ENCODE measurements at regions not wholly inside any gene's neighbourhood (a gene's known extent, or its start where the extent isn't known, plus 50 kb on each side); places are given as distances from the start of the nearest gene placed in this dataset.

GRCh38 chr10:42491001-42491592 is 147.3 kb downstream of the ZNF33B start:
- Histone ChIP-seq H3K4me3 (ENCODE audit: control insufficient read depth in 1 of 2, extremely low read depth in 1 of 2, low read length in 1 of 2) (no peak overlapping the region), H3K27ac (ENCODE audit: low read length) (no peak overlapping the region), H3K9me3 (no peaks in the 10 kb centered on the region), H3K27me3 (replicated peaks in 1 of 2; ENCODE audit: control insufficient read depth in 2 of 2, extremely low read depth in 1 of 2, insufficient read depth in 2 of 2, low read length in 1 of 2) (no peaks in the 10 kb centered on the region), H3K4me1 (ENCODE audit: control insufficient read depth in 1 of 2, extremely low read depth in 1 of 2, insufficient read depth in 2 of 2, low read length in 2 of 2) (no peaks in the 10 kb centered on the region), H3K36me3 (ENCODE audit: control insufficient read depth in 2 of 2, extremely low read depth in 1 of 2, insufficient read depth in 1 of 2, low read length in 1 of 2) (no peaks in the 10 kb centered on the region)
- Mint-ChIP-seq H3K9me3 (peaks cover 0 to 20% (median 2%) of the 10 kb centered on the region in 3 donors), H3K27ac (no peak overlapping the region), H3K36me3 (no peaks in the 10 kb centered on the region), H3K27me3 (peaks cover 0 to 10% of the 10 kb centered on the region in 2 donors), H3K4me1 (no peaks in the 10 kb centered on the region), H3K4me3 (no peak overlapping the region)
- ATAC-seq (replicated peaks in 1 of 4) (no peak), DNase-seq (no peak)
- no CpG with 5 or more reads among the region's 2 CpGs for WGBS (ENCODE audit: insufficient coverage)
- POLR2A ChIA-PET = no interaction called here
- CTCF ChIA-PET = no interaction called here

DNA sequence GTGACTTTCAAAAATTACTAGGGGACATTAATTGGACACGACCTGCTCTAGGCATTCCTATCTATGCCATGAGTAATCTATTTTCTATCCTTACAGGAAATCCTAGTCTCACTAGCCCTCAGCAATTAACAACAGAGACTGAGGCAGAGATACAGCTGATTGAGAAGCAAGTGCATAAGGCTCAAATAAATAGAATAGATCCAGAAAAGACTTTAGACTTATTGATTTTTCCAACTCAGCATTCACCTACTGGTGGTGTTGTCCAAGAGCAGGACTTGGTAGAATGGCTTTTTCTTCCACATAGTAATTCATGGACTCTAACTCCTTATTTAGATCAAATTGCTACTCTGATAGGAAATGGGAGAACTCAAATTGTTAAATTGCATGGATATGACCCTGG is 148.0 kb downstream of the ZNF33B start:
- Histone ChIP-seq H3K4me1 (ENCODE audit: control insufficient read depth in 1 of 2, extremely low read depth in 1 of 2, insufficient read depth in 2 of 2, low read length in 2 of 2) (no peaks in the 10 kb centered on the region), H3K9me3 (no peaks in the 10 kb centered on the region), H3K4me3 (ENCODE audit: control insufficient read depth in 1 of 2, extremely low read depth in 1 of 2, low read length in 1 of 2) (no peak overlapping the region), H3K27ac (ENCODE audit: low read length) (no peak overlapping the region), H3K27me3 (replicated peaks in 1 of 2; ENCODE audit: control insufficient read depth in 2 of 2, extremely low read depth in 1 of 2, insufficient read depth in 2 of 2, low read length in 1 of 2) (no peaks in the 10 kb centered on the region), H3K36me3 (ENCODE audit: control insufficient read depth in 2 of 2, extremely low read depth in 1 of 2, insufficient read depth in 1 of 2, low read length in 1 of 2) (no peaks in the 10 kb centered on the region)
- H3K27ac Mint-ChIP-seq = no peak overlapping the region
- DNase-seq (no peak), ATAC-seq (replicated peaks in 1 of 4) (no peak)
- no peak overlapping the region for H3K4me3 Mint-ChIP-seq
- ChIA-PET POLR2A (no interaction called here), CTCF (no interaction called here)
- peaks cover 0 to 9% of the 10 kb centered on the region in 2 donors for H3K27me3 Mint-ChIP-seq
- no peaks in the 10 kb centered on the region for H3K4me1 Mint-ChIP-seq
- no peaks in the 10 kb centered on the region for H3K36me3 Mint-ChIP-seq
- no CpG with 5 or more reads among the region's 1 CpG for WGBS (ENCODE audit: insufficient coverage)
- peaks cover 0 to 20% (median 5%) of the 10 kb centered on the region in 3 donors for H3K9me3 Mint-ChIP-seq

DNA sequence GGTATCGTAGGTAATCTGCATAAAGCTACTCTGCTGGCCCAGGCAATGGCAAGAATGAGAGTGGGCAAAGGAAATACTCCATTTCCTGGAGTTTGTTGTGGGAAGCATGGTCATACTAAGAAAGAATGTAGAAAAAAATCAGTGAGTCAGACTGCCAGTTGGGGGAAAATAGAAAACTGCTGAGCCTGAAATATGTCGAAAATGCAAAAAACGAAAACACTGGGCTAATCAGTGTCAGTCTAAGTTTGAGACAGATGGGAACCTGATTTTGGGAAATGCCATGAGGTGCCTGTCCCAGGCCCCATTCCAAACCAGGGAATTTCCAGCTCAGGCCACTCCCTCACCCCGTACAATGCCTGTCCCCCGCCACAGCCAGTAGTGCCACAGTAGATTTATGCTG is 150.0 kb downstream of the ZNF33B start:
- H3K36me3 ChIP-seq (ENCODE audit: control insufficient read depth in 2 of 2, extremely low read depth in 1 of 2, insufficient read depth in 1 of 2, low read length in 1 of 2) = no peaks in the 10 kb centered on the region
- ChIA-PET CTCF (no interaction called here), POLR2A (no interaction called here)
- no peaks in the 10 kb centered on the region for H3K4me1 ChIP-seq (ENCODE audit: control insufficient read depth in 1 of 2, extremely low read depth in 1 of 2, insufficient read depth in 2 of 2, low read length in 2 of 2)
- Mint-ChIP-seq H3K27ac (no peak overlapping the region), H3K4me1 (no peaks in the 10 kb centered on the region), H3K27me3 (no peaks in the 10 kb centered on the region), H3K9me3 (peaks cover 0 to 14% (median 5%) of the 10 kb centered on the region in 3 donors), H3K4me3 (no peak overlapping the region), H3K36me3 (no peaks in the 10 kb centered on the region)
- WGBS (ENCODE audit: insufficient coverage) = 66% methylated on average over 2 of the region's 5 CpGs
- no peaks in the 10 kb centered on the region for H3K9me3 ChIP-seq
- no peak overlapping the region for H3K27ac ChIP-seq (ENCODE audit: low read length)
- ATAC-seq (replicated peaks in 1 of 4) (no peak), DNase-seq (no peak)
- H3K4me3 ChIP-seq (ENCODE audit: control insufficient read depth in 1 of 2, extremely low read depth in 1 of 2, low read length in 1 of 2) = no peak overlapping the region
- no peaks in the 10 kb centered on the region for H3K27me3 ChIP-seq (replicated peaks in 1 of 2; ENCODE audit: control insufficient read depth in 2 of 2, extremely low read depth in 1 of 2, insufficient read depth in 2 of 2, low read length in 1 of 2)

DNA sequence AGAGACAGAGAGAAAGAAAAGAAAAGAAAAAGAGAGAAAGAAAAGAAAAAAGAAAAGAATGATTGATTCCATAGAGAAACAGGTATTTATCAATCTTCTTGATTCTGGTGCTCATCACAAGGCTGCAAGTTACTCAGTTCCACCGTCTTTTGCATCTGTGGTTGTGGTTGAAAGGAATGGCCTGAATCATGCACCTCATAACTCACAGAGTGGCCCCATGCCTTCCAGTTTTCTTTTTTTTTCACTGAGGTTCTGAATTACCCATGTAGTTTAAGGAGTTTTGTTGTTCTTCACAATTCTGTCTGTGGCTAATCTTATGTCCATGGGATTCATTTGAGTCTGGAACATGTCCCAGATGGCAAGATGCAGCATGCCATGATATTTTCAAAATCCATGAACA is 156.0 kb downstream of the ZNF33B start:
- WGBS (ENCODE audit: insufficient coverage) = no CpG with 5 or more reads among the region's 1 CpG
- ChIA-PET CTCF (no interaction called here), POLR2A (no interaction called here)
- Mint-ChIP-seq H3K27me3 (peaks cover 7 to 21% of the 10 kb centered on the region in 2 donors), H3K27ac (no peak overlapping the region), H3K4me1 (no peaks in the 10 kb centered on the region), H3K36me3 (no peaks in the 10 kb centered on the region), H3K4me3 (no peak overlapping the region), H3K9me3 (peaks cover 0 to 5% (median 3%) of the 10 kb centered on the region in 3 donors)
- peaks cover 0 to 8% of the 10 kb centered on the region in 2 experiments for H3K27me3 ChIP-seq (replicated peaks in 1 of 2; ENCODE audit: control insufficient read depth in 2 of 2, extremely low read depth in 1 of 2, insufficient read depth in 2 of 2, low read length in 1 of 2)
- DNase-seq (no peak), ATAC-seq (replicated peaks in 1 of 4) (no peak)
- no peak overlapping the region for H3K4me3 ChIP-seq (ENCODE audit: control insufficient read depth in 1 of 2, extremely low read depth in 1 of 2, low read length in 1 of 2)
- no peaks in the 10 kb centered on the region for H3K36me3 ChIP-seq (ENCODE audit: control insufficient read depth in 2 of 2, extremely low read depth in 1 of 2, insufficient read depth in 1 of 2, low read length in 1 of 2)
- no peaks in the 10 kb centered on the region for H3K9me3 ChIP-seq
- no peaks in the 10 kb centered on the region for H3K4me1 ChIP-seq (ENCODE audit: control insufficient read depth in 1 of 2, extremely low read depth in 1 of 2, insufficient read depth in 2 of 2, low read length in 2 of 2)
- H3K27ac ChIP-seq (ENCODE audit: low read length) = no peak overlapping the region

DNA sequence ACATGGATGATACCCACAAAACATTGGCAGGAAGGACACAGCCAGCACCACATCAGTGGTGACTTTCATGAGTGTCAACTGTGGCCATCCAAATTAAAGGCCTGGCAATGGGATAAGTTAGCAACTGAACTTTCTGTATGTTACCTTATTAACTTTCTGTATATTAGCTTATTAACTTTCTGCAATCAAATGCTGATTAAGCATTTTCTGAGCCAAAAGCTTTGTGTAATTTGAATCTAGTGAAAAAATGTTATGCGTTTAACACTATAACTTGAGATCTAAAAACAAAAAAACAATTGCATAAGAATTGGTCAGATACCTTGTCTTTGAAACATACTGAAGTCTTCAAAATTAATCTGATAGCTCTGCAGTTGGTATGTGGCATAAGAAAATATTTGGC is 159.3 kb downstream of the ZNF33B start:
- H3K27me3 Mint-ChIP-seq = peaks cover 34 to 45% of the 10 kb centered on the region in 2 donors
- Histone ChIP-seq H3K4me3 (ENCODE audit: control insufficient read depth in 1 of 2, extremely low read depth in 1 of 2, low read length in 1 of 2) (no peak overlapping the region), H3K27ac (ENCODE audit: low read length) (no peak overlapping the region), H3K9me3 (no peaks in the 10 kb centered on the region), H3K36me3 (ENCODE audit: control insufficient read depth in 2 of 2, extremely low read depth in 1 of 2, insufficient read depth in 1 of 2, low read length in 1 of 2) (no peaks in the 10 kb centered on the region), H3K27me3 (replicated peaks in 1 of 2; ENCODE audit: control insufficient read depth in 2 of 2, extremely low read depth in 1 of 2, insufficient read depth in 2 of 2, low read length in 1 of 2) (peaks cover 2 to 26% of the 10 kb centered on the region in 2 experiments), H3K4me1 (ENCODE audit: control insufficient read depth in 1 of 2, extremely low read depth in 1 of 2, insufficient read depth in 2 of 2, low read length in 2 of 2) (peaks cover 0 to 4% of the 10 kb centered on the region in 2 experiments)
- POLR2A ChIA-PET = no interaction called here
- H3K4me1 Mint-ChIP-seq = peaks cover 4 to 12% (median 6%) of the 10 kb centered on the region in 3 donors
- H3K36me3 Mint-ChIP-seq = no peaks in the 10 kb centered on the region
- CTCF ChIA-PET = no interaction called here
- WGBS (ENCODE audit: insufficient coverage) = no CpG with 5 or more reads among the region's 1 CpG
- no peak overlapping the region for H3K27ac Mint-ChIP-seq
- no peaks in the 10 kb centered on the region for H3K9me3 Mint-ChIP-seq
- ATAC-seq (replicated peaks in 1 of 4) = no peak
- H3K4me3 Mint-ChIP-seq = no peak overlapping the region
- no peak for DNase-seq

DNA sequence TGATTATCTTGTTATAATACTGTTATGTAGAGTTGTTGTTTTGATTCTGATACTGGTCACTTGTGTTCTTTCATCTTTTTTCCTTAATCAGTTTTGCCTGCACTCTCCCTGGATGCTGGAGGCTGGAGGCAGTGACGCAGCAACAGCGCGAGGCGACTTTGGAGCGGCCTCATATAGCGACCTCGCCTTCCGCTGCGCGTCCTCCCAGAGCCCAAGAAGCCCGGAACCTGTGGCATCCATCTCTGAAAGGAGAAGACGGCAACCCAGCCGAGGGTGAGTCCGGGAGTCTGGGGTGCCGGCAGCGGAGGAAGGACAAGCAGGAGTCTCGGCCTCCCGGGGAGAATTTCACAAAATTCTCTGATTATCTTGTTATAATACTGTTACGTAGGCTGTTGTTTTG is 161.2 kb downstream of the ZNF33B start:
- Histone ChIP-seq H3K9me3 (no peaks in the 10 kb centered on the region), H3K27me3 (replicated peaks in 1 of 2; ENCODE audit: control insufficient read depth in 2 of 2, extremely low read depth in 1 of 2, insufficient read depth in 2 of 2, low read length in 1 of 2) (peaks cover 2 to 26% of the 10 kb centered on the region in 2 experiments), H3K36me3 (ENCODE audit: control insufficient read depth in 2 of 2, extremely low read depth in 1 of 2, insufficient read depth in 1 of 2, low read length in 1 of 2) (no peaks in the 10 kb centered on the region), H3K4me3 (ENCODE audit: control insufficient read depth in 1 of 2, extremely low read depth in 1 of 2, low read length in 1 of 2) (no peak overlapping the region), H3K4me1 (ENCODE audit: control insufficient read depth in 1 of 2, extremely low read depth in 1 of 2, insufficient read depth in 2 of 2, low read length in 2 of 2) (peaks cover 0 to 4% of the 10 kb centered on the region in 2 experiments), H3K27ac (ENCODE audit: low read length) (no peak overlapping the region)
- ChIA-PET CTCF (no interaction called here), POLR2A (no interaction called here)
- ATAC-seq (replicated peaks in 1 of 4) = no peak
- Mint-ChIP-seq H3K9me3 (no peaks in the 10 kb centered on the region), H3K4me3 (no peak overlapping the region), H3K4me1 (peaks cover 4 to 12% (median 6%) of the 10 kb centered on the region in 3 donors), H3K27me3 (peaks cover 37 to 51% of the 10 kb centered on the region in 2 donors), H3K27ac (no peak overlapping the region), H3K36me3 (no peaks in the 10 kb centered on the region)
- no peak for DNase-seq
- 96% methylated on average over 11 of the region's 19 CpGs for WGBS (ENCODE audit: insufficient coverage)

DNA sequence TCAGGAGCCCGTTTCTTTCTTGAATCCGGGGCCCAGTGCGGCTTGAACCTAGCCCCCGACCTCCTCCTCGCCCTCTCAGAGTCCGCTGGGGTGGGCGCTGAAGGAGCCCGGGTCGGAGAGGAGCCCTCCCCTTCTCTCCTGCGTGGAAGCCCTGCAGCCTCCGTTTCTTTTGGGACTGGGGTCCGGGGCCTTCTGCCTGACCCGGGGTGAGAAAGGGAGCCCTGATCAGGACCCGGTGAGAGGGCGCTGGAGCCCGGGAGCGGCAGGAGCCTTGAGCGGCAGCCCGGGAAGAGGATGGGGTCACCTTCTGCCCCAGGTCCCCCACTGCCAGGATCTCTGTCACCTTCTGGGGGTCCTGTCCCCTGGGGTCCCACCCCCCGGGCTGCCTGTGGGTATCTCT is 162.3 kb downstream of the ZNF33B start:
- no peak overlapping the region for H3K4me3 ChIP-seq (ENCODE audit: control insufficient read depth in 1 of 2, extremely low read depth in 1 of 2, low read length in 1 of 2)
- DNase-seq (no peak), ATAC-seq (replicated peaks in 1 of 4) (no peak)
- H3K9me3 Mint-ChIP-seq = no peaks in the 10 kb centered on the region
- H3K27me3 Mint-ChIP-seq = peaks cover 37 to 47% of the 10 kb centered on the region in 2 donors
- peaks cover 4 to 12% (median 6%) of the 10 kb centered on the region in 3 donors for H3K4me1 Mint-ChIP-seq
- H3K4me1 ChIP-seq (ENCODE audit: control insufficient read depth in 1 of 2, extremely low read depth in 1 of 2, insufficient read depth in 2 of 2, low read length in 2 of 2) = peaks cover 0 to 4% of the 10 kb centered on the region in 2 experiments
- POLR2A ChIA-PET = no interaction called here
- H3K27ac ChIP-seq (ENCODE audit: low read length) = no peak overlapping the region
- H3K36me3 Mint-ChIP-seq = no peaks in the 10 kb centered on the region
- WGBS (ENCODE audit: insufficient coverage) = 15% methylated on average over 18 of the region's 20 CpGs
- H3K27me3 ChIP-seq (replicated peaks in 1 of 2; ENCODE audit: control insufficient read depth in 2 of 2, extremely low read depth in 1 of 2, insufficient read depth in 2 of 2, low read length in 1 of 2) = peaks cover 2 to 24% of the 10 kb centered on the region in 2 experiments
- H3K27ac Mint-ChIP-seq = no peak overlapping the region
- H3K9me3 ChIP-seq = no peaks in the 10 kb centered on the region
- CTCF ChIA-PET = no interaction called here
- no peaks in the 10 kb centered on the region for H3K36me3 ChIP-seq (ENCODE audit: control insufficient read depth in 2 of 2, extremely low read depth in 1 of 2, insufficient read depth in 1 of 2, low read length in 1 of 2)
- H3K4me3 Mint-ChIP-seq = peak overlapping the region in 1 of 3 donors; percentile 22

Measured in T-cell (primary cell).